Mammary epithelial cell (primary cell): ENCODE measurements at regions not wholly inside any gene's neighbourhood (a gene's known extent, or its start where the extent isn't known, plus 50 kb on each side); places are given as distances from the start of the nearest gene placed in this dataset.

ENCODE experiments used
- CTCF ChIP-seq, 2 donors: IDR thresholded peaks in 1 of 2; conservative IDR thresholded peaks in 1 of 2; 2 replicates each; pipeline ENCODE4 v1.5.1; 2011 to 2012; ENCODE audit warnings: inconsistent platforms in 2 of 2, low read length in 2 of 2, mild to moderate bottlenecking in 2 of 2, control low read depth in 1 of 2, low read depth in 1 of 2; ENCODE audit not compliant: insufficient read depth in 1 of 2; ENCODE audit errors: extremely low read depth in 1 of 2
- EZH2 ChIP-seq: IDR thresholded peaks from 2 replicates; pipeline ENCODE4 v1.6.1; 2012; ENCODE audit warnings: low read length, inconsistent platforms, borderline replicate concordance

- no peak for TF ChIP-seq CTCF (conservative IDR thresholded peaks at IDR 0.05 in 1 of 2, IDR thresholded peaks at IDR 0.05 in 1 of 2; ENCODE audit: extremely low read depth in 1 of 2, insufficient read depth in 1 of 2, low read depth in 1 of 2, low read length in 2 of 2)
- TF ChIP-seq EZH2 = no peak
Observed at GRCh38 chr2:12009323-12009905, 263.0 kb downstream of the LPIN1 start.
